ENCODE measurements at regions not wholly inside any gene's neighbourhood (a gene's known extent, or its start where the extent isn't known, plus 50 kb on each side); places are given as distances from the start of the nearest gene placed in this dataset.

GRCh38 chr3:103644450-103644849 lies 1209.6 kb downstream of the ZPLD1 start:
- DNase-seq (ENCODE audit: low spot score) = no peak

GRCh38 chr3:103653996-103654395 lies 1219.2 kb downstream of the ZPLD1 start:
- DNase-seq (ENCODE audit: low spot score) = no peak

GRCh38 chr3:103657756-103658155 lies 1222.9 kb downstream of the ZPLD1 start:
- DNase-seq (ENCODE audit: low spot score) = no peak

GRCh38 chr3:103660810-103661209 lies 1226.0 kb downstream of the ZPLD1 start:
- no peak for DNase-seq (ENCODE audit: low spot score)

- DNase-seq (ENCODE audit: low spot score) = no peak
Measured at GRCh38 chr3:103662591-103662990, 1227.8 kb downstream of the ZPLD1 start.

- no peak for DNase-seq (ENCODE audit: low spot score)
Measured at GRCh38 chr3:103672346-103672745, 1237.5 kb downstream of the ZPLD1 start.

GRCh38 chr3:103684904-103685303 lies 1250.1 kb downstream of the ZPLD1 start:
- DNase-seq (ENCODE audit: low spot score) = no peak

GRCh38 chr3:103685939-103686338 lies 1251.1 kb downstream of the ZPLD1 start:
- no peak for DNase-seq (ENCODE audit: low spot score)

- DNase-seq (ENCODE audit: low spot score) = no peak
Measured at GRCh38 chr3:103690536-103690935, 1255.7 kb downstream of the ZPLD1 start.

GRCh38 chr3:103693831-103694230 lies 1259.0 kb downstream of the ZPLD1 start:
- no peak for DNase-seq (ENCODE audit: low spot score)

GRCh38 chr3:103698646-103699045 lies 1263.8 kb downstream of the ZPLD1 start:
- no peak for DNase-seq (ENCODE audit: low spot score)

GRCh38 chr3:103699228-103699627 lies 1264.4 kb downstream of the ZPLD1 start:
- no peak for DNase-seq (ENCODE audit: low spot score)

- no peak for DNase-seq (ENCODE audit: low spot score)
Measured at GRCh38 chr3:103705641-103706040, 1270.8 kb downstream of the ZPLD1 start.

GRCh38 chr3:103706671-103707070 lies 1271.9 kb downstream of the ZPLD1 start:
- DNase-seq (ENCODE audit: low spot score) = no peak

- DNase-seq (ENCODE audit: low spot score) = no peak
Measured at GRCh38 chr3:103711670-103712069, 1276.9 kb downstream of the ZPLD1 start.

- DNase-seq (ENCODE audit: low spot score) = no peak
Measured at GRCh38 chr3:103712320-103713008, 1277.6 kb downstream of the ZPLD1 start.

- no peak for DNase-seq (ENCODE audit: low spot score)
Measured at GRCh38 chr3:103729547-103729946, 1294.7 kb downstream of the ZPLD1 start.

- no peak for DNase-seq (ENCODE audit: low spot score)
Measured at GRCh38 chr3:103730744-103731143, 1295.9 kb downstream of the ZPLD1 start.

GRCh38 chr3:103752986-103753385 lies 1318.2 kb downstream of the ZPLD1 start:
- DNase-seq (ENCODE audit: low spot score) = no peak

- no peak for DNase-seq (ENCODE audit: low spot score)
Measured at GRCh38 chr3:103767635-103768034, 1332.8 kb downstream of the ZPLD1 start.

- no peak for DNase-seq (ENCODE audit: low spot score)
Measured at GRCh38 chr3:103785017-103785416, 1350.2 kb downstream of the ZPLD1 start.

GRCh38 chr3:103785537-103785936 lies 1350.7 kb downstream of the ZPLD1 start:
- no peak for DNase-seq (ENCODE audit: low spot score)

- DNase-seq (ENCODE audit: low spot score) = no peak
Measured at GRCh38 chr3:103786296-103786695, 1351.5 kb downstream of the ZPLD1 start.

- DNase-seq (ENCODE audit: low spot score) = no peak
Measured at GRCh38 chr3:103787164-103787871, 1352.5 kb downstream of the ZPLD1 start.

Measured in pons (tissue), 1 donor.